SK-N-SH treated with all-trans-retinoic acid at 6 μM for 48 hours (cell line): ENCODE measurements at regions not wholly inside any gene's neighbourhood (a gene's known extent, or its start where the extent isn't known, plus 50 kb on each side); places are given as distances from the start of the nearest gene placed in this dataset.

Source experiments
- ZNF70 ChIP-seq: fragments of 450-650 bp; formaldehyde crosslinking; IDR thresholded peaks from 2 replicates; pipeline ENCODE4 v1.5.0; 2020; ENCODE audit warnings: mild to moderate bottlenecking, moderate library complexity
- TF ChIP-seq, protein P1 (sequence below): fragments of 250-450 bp; sonication (Bioruptor Pico); IDR thresholded peaks from 2 replicates; pipeline ENCODE4 v1.5.1; 2021; ENCODE audit warnings: mild to moderate bottlenecking, moderate library complexity
- TF ChIP-seq, protein P2 (sequence below): fragments of 250-450 bp; sonication (Bioruptor Pico); IDR thresholded peaks from 2 replicates; pipeline ENCODE4 v1.8.0; 2020; ENCODE audit warnings: mild to moderate bottlenecking, moderate library complexity, borderline replicate concordance

DNA sequence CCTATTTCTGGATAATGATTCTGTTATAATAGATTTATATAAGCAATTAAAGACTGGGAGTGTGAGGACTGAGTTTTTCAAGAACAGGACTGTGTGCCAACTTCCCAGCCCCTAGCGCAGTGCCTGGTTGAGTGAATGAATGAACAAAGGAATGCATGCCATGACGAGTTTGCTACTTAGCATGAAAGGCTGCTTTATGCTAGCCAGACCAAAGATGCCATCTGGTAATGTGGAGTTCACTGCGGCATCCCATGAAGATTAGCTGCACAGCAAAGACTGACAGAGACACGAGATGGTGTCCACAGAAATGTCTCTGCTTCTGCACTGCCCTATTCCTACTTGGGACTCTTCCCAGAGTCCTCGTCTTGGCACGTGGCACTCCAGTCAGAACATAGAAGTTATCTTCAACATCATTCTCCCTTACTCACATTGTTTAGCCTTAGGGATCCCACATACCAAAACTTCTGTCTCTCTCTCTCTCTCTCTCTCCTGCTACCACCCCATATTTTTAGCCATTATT is 283.9 kb upstream of the CTNNB1 start:
- TF ChIP-seq, protein P1, sequence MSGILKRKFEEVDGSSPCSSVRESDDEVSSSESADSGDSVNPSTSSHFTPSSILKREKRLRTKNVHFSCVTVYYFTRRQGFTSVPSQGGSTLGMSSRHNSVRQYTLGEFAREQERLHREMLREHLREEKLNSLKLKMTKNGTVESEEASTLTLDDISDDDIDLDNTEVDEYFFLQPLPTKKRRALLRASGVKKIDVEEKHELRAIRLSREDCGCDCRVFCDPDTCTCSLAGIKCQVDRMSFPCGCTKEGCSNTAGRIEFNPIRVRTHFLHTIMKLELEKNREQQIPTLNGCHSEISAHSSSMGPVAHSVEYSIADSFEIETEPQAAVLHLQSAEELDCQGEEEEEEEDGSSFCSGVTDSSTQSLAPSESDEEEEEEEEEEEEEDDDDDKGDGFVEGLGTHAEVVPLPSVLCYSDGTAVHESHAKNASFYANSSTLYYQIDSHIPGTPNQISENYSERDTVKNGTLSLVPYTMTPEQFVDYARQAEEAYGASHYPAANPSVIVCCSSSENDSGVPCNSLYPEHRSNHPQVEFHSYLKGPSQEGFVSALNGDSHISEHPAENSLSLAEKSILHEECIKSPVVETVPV (CRISPR knock-in tag) = no peak
- TF ChIP-seq ZNF70 (CRISPR knock-in tag) = no peak
- TF ChIP-seq, protein P2, sequence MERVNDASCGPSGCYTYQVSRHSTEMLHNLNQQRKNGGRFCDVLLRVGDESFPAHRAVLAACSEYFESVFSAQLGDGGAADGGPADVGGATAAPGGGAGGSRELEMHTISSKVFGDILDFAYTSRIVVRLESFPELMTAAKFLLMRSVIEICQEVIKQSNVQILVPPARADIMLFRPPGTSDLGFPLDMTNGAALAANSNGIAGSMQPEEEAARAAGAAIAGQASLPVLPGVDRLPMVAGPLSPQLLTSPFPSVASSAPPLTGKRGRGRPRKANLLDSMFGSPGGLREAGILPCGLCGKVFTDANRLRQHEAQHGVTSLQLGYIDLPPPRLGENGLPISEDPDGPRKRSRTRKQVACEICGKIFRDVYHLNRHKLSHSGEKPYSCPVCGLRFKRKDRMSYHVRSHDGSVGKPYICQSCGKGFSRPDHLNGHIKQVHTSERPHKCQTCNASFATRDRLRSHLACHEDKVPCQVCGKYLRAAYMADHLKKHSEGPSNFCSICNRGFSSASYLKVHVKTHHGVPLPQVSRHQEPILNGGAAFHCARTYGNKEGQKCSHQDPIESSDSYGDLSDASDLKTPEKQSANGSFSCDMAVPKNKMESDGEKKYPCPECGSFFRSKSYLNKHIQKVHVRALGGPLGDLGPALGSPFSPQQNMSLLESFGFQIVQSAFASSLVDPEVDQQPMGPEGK = no peak
